ENCODE measurements at regions not wholly inside any gene's neighbourhood (a gene's known extent, or its start where the extent isn't known, plus 50 kb on each side); places are given as distances from the start of the nearest gene placed in this dataset.

DNA sequence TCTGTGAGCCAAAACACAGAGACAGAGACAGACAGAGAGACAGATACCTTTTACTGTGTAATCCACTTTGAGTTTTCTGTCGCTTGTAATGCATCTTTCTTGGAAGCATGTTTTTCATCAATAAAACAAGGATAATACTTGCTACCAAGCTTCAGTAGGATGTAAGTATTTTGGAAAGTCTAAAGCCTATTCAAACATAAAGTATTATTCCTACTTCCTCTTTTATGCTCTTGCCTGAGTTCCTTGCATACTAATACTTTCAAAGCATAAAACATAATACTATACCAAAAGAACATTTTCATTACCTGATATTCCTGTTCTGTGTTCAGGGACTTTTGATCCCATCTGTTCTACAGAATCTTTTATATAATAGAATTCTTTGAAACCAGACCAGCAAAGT is 64.5 kb upstream of the SLC30A5 start:
- TF ChIP-seq, protein P1, sequence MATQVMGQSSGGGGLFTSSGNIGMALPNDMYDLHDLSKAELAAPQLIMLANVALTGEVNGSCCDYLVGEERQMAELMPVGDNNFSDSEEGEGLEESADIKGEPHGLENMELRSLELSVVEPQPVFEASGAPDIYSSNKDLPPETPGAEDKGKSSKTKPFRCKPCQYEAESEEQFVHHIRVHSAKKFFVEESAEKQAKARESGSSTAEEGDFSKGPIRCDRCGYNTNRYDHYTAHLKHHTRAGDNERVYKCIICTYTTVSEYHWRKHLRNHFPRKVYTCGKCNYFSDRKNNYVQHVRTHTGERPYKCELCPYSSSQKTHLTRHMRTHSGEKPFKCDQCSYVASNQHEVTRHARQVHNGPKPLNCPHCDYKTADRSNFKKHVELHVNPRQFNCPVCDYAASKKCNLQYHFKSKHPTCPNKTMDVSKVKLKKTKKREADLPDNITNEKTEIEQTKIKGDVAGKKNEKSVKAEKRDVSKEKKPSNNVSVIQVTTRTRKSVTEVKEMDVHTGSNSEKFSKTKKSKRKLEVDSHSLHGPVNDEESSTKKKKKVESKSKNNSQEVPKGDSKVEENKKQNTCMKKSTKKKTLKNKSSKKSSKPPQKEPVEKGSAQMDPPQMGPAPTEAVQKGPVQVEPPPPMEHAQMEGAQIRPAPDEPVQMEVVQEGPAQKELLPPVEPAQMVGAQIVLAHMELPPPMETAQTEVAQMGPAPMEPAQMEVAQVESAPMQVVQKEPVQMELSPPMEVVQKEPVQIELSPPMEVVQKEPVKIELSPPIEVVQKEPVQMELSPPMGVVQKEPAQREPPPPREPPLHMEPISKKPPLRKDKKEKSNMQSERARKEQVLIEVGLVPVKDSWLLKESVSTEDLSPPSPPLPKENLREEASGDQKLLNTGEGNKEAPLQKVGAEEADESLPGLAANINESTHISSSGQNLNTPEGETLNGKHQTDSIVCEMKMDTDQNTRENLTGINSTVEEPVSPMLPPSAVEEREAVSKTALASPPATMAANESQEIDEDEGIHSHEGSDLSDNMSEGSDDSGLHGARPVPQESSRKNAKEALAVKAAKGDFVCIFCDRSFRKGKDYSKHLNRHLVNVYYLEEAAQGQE (IDR thresholded peaks at IDR 0.05; ENCODE audit: insufficient read depth in 1 of 2, low read depth in 2 of 2, low read length in 2 of 2) = no peak
- TF ChIP-seq POLR2AphosphoS5 (IDR thresholded peaks at IDR 0.05; ENCODE audit: low read depth, low read length) (no peak), TAF1 (IDR thresholded peaks at IDR 0.05; ENCODE audit: borderline replicate concordance, insufficient read depth, low read length) (no peak), SIN3A (IDR thresholded peaks at IDR 0.05; ENCODE audit: borderline replicate concordance, insufficient read depth, low read length) (no peak)

Data from PFSK-1 (cell line).